SK-N-SH treated with all-trans-retinoic acid at 6 μM for 48 hours (cell line): ENCODE measurements at regions not wholly inside any gene's neighbourhood (a gene's known extent, or its start where the extent isn't known, plus 50 kb on each side); places are given as distances from the start of the nearest gene placed in this dataset.

Source experiments
- ATAC-seq: fragments of 200-7000 bp; cut with Tn5 transposase; 3 replicates; pipeline ENCODE4 v1.9.1; 2020; ENCODE audit warnings: mild to moderate bottlenecking, moderate library complexity
- ARNTL ChIP-seq: fragments of 450-650 bp; formaldehyde crosslinking; IDR thresholded peaks from 2 replicates; pipeline ENCODE4 v1.5.0; 2020; ENCODE audit warnings: low read depth, mild to moderate bottlenecking, moderate library complexity, borderline replicate concordance
- BACH2 ChIP-seq: fragments of 250-450 bp; sonication (Bioruptor Pico); IDR thresholded peaks from 2 replicates; pipeline ENCODE4 v1.9.0; 2021; ENCODE audit warnings: mild to moderate bottlenecking, borderline replicate concordance
- ESRRG ChIP-seq: fragments of 250-450 bp; sonication (Bioruptor Pico); IDR thresholded peaks from 2 replicates; pipeline ENCODE4 v1.6.1; 2021; ENCODE audit warnings: mild to moderate bottlenecking
- GLIS3 ChIP-seq: fragments of 250-450 bp; sonication (Bioruptor Pico); IDR thresholded peaks from 2 replicates; pipeline ENCODE4 v1.5.0; 2020; ENCODE audit warnings: mild to moderate bottlenecking, moderate library complexity
- ISL1 ChIP-seq: fragments of 250-450 bp; sonication (Bioruptor Pico); IDR thresholded peaks from 2 replicates; pipeline ENCODE4 v2.1.2; 2022; ENCODE audit warnings: mild to moderate bottlenecking, moderate library complexity
- PPARA ChIP-seq: fragments of 250-450 bp; sonication (Bioruptor Pico); IDR thresholded peaks from 2 replicates; pipeline ENCODE4 v1.5.0; 2020; ENCODE audit warnings: mild to moderate bottlenecking, borderline replicate concordance
- SNAI2 ChIP-seq: fragments of 250-450 bp; sonication (Bioruptor Pico); IDR thresholded peaks from 2 replicates; pipeline ENCODE4 v1.5.0; 2020; ENCODE audit warnings: mild to moderate bottlenecking, moderate library complexity
- TCF4 ChIP-seq: fragments of 250-450 bp; sonication (Bioruptor Pico); IDR thresholded peaks from 2 replicates; pipeline ENCODE4 v1.8.0; 2021; ENCODE audit warnings: mild to moderate bottlenecking, moderate library complexity, borderline replicate concordance
- TOX ChIP-seq: fragments of 250-450 bp; sonication (Bioruptor Pico); IDR thresholded peaks from 2 replicates; pipeline ENCODE4 v1.8.0; 2021; ENCODE audit warnings: mild to moderate bottlenecking, moderate library complexity, borderline replicate concordance
- ZC3H10 ChIP-seq: fragments of 250-450 bp; sonication (Bioruptor Pico); IDR thresholded peaks from 2 replicates; pipeline ENCODE4 v1.5.1; 2021; ENCODE audit warnings: mild to moderate bottlenecking, moderate library complexity
- ZFP3 ChIP-seq: fragments of 250-450 bp; sonication (Bioruptor Pico); IDR thresholded peaks from 2 replicates; pipeline ENCODE4 v1.5.0; 2020; ENCODE audit warnings: mild to moderate bottlenecking, moderate library complexity
- ZNF565 ChIP-seq: fragments of 450-650 bp; formaldehyde crosslinking; conservative IDR thresholded peaks from 2 replicates; pipeline ENCODE4 v1.5.0; 2020; ENCODE audit warnings: low read depth, mild to moderate bottlenecking, moderate library complexity
- ZNF70 ChIP-seq: fragments of 450-650 bp; formaldehyde crosslinking; IDR thresholded peaks from 2 replicates; pipeline ENCODE4 v1.5.0; 2020; ENCODE audit warnings: mild to moderate bottlenecking, moderate library complexity
- ZNF8 ChIP-seq: fragments of 450-650 bp; formaldehyde crosslinking; IDR thresholded peaks from 2 replicates; pipeline ENCODE4 v1.5.0; 2020; ENCODE audit warnings: mild to moderate bottlenecking, moderate library complexity
- TF ChIP-seq, protein P1 (sequence below): fragments of 250-450 bp; sonication (Bioruptor Pico); IDR thresholded peaks from 2 replicates; pipeline ENCODE4 v1.8.0; 2021; ENCODE audit warnings: low read depth, mild to moderate bottlenecking, moderate library complexity, borderline replicate concordance
- TF ChIP-seq, protein P2 (sequence below): fragments of 250-450 bp; sonication (Bioruptor Pico); IDR thresholded peaks from 2 replicates; pipeline ENCODE4 v1.5.0; 2020; ENCODE audit warnings: mild to moderate bottlenecking, moderate library complexity
- TF ChIP-seq, protein P3 (sequence below): fragments of 250-450 bp; sonication (Bioruptor Pico); IDR thresholded peaks from 2 replicates; pipeline ENCODE4 v1.5.1; 2020; ENCODE audit warnings: low read depth, mild to moderate bottlenecking, moderate library complexity
- TF ChIP-seq, protein P4 (sequence below): fragments of 250-450 bp; sonication (Bioruptor Pico); IDR thresholded peaks from 2 replicates; pipeline ENCODE4 v1.8.0; 2020; ENCODE audit warnings: mild to moderate bottlenecking, moderate library complexity, borderline replicate concordance
- TF ChIP-seq, protein P5 (sequence below): fragments of 250-450 bp; sonication (Bioruptor Pico); IDR thresholded peaks from 2 replicates; pipeline ENCODE4 v1.5.1; 2021; ENCODE audit warnings: mild to moderate bottlenecking, moderate library complexity

DNA sequence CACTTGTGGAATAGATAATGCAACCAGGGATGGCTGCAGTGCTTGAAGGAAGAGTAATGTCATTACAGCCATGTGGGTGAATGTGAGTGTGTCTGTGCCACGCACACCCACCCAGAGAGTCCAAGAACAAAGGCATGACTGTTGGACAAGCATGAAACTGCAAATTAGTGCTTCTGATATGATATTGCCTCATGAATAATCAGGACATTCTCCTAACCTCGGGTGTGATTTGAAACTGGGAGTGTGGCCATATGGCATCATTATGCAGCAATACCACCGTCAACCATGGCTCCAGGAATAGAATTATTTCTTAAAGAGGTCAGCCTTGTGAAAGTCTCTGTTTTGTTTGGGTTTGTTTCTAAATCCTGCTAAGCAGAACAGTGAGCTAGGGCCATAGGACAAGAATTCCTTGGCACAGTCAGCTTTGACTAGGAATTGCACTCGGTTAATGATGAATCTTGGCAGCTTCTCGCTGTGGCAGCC, 678.0 kb upstream of the RAB6C start:
- ATAC-seq = no peak
- TF ChIP-seq ZC3H10 (no peak), ESRRG (CRISPR knock-in tag) (no peak), ZNF70 (CRISPR knock-in tag) (no peak), GLIS3 (no peak), ZFP3 (CRISPR knock-in tag) (no peak), TOX (no peak), BACH2 (CRISPR knock-in tag) (no peak), ZNF8 (CRISPR knock-in tag) (no peak)
- TF ChIP-seq, protein P1, sequence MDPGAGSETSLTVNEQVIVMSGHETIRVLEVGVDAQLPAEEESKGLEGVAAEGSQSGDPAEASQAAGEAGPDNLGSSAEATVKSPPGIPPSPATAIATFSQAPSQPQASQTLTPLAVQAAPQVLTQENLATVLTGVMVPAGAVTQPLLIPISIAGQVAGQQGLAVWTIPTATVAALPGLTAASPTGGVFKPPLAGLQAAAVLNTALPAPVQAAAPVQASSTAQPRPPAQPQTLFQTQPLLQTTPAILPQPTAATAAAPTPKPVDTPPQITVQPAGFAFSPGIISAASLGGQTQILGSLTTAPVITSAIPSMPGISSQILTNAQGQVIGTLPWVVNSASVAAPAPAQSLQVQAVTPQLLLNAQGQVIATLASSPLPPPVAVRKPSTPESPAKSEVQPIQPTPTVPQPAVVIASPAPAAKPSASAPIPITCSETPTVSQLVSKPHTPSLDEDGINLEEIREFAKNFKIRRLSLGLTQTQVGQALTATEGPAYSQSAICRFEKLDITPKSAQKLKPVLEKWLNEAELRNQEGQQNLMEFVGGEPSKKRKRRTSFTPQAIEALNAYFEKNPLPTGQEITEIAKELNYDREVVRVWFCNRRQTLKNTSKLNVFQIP = no peak
- TF ChIP-seq, protein P2, sequence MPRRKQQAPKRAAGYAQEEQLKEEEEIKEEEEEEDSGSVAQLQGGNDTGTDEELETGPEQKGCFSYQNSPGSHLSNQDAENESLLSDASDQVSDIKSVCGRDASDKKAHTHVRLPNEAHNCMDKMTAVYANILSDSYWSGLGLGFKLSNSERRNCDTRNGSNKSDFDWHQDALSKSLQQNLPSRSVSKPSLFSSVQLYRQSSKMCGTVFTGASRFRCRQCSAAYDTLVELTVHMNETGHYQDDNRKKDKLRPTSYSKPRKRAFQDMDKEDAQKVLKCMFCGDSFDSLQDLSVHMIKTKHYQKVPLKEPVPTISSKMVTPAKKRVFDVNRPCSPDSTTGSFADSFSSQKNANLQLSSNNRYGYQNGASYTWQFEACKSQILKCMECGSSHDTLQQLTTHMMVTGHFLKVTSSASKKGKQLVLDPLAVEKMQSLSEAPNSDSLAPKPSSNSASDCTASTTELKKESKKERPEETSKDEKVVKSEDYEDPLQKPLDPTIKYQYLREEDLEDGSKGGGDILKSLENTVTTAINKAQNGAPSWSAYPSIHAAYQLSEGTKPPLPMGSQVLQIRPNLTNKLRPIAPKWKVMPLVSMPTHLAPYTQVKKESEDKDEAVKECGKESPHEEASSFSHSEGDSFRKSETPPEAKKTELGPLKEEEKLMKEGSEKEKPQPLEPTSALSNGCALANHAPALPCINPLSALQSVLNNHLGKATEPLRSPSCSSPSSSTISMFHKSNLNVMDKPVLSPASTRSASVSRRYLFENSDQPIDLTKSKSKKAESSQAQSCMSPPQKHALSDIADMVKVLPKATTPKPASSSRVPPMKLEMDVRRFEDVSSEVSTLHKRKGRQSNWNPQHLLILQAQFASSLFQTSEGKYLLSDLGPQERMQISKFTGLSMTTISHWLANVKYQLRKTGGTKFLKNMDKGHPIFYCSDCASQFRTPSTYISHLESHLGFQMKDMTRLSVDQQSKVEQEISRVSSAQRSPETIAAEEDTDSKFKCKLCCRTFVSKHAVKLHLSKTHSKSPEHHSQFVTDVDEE = no peak
- TF ChIP-seq, protein P3, sequence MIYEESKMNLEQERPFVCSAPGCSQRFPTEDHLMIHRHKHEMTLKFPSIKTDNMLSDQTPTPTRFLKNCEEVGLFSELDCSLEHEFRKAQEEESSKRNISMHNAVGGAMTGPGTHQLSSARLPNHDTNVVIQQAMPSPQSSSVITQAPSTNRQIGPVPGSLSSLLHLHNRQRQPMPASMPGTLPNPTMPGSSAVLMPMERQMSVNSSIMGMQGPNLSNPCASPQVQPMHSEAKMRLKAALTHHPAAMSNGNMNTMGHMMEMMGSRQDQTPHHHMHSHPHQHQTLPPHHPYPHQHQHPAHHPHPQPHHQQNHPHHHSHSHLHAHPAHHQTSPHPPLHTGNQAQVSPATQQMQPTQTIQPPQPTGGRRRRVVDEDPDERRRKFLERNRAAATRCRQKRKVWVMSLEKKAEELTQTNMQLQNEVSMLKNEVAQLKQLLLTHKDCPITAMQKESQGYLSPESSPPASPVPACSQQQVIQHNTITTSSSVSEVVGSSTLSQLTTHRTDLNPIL (CRISPR knock-in tag) = no peak

DNA sequence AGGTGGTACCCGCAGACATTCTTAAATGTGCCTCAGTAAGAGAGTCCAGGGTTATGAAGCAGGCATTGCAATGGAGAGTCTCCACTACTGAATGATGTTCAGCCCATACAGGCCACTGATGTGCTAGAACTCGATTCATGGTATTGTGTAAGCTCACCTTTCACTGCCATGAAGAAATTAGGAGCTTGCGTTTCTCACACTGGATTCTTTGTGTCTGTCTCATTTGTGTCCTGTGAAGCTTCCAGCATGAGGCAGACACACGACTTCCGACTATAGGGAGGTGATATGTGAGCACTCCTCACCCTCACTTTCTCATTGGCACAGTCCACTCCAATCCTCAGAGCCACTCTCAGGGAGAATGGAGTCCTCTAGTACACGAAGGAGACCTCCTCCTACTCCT, 677.4 kb upstream of the RAB6C start:
- no peak for TF ChIP-seq SNAI2 (CRISPR knock-in tag)
- TF ChIP-seq TCF4 (CRISPR knock-in tag) = no peak
- TF ChIP-seq, protein P4, sequence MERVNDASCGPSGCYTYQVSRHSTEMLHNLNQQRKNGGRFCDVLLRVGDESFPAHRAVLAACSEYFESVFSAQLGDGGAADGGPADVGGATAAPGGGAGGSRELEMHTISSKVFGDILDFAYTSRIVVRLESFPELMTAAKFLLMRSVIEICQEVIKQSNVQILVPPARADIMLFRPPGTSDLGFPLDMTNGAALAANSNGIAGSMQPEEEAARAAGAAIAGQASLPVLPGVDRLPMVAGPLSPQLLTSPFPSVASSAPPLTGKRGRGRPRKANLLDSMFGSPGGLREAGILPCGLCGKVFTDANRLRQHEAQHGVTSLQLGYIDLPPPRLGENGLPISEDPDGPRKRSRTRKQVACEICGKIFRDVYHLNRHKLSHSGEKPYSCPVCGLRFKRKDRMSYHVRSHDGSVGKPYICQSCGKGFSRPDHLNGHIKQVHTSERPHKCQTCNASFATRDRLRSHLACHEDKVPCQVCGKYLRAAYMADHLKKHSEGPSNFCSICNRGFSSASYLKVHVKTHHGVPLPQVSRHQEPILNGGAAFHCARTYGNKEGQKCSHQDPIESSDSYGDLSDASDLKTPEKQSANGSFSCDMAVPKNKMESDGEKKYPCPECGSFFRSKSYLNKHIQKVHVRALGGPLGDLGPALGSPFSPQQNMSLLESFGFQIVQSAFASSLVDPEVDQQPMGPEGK (CRISPR knock-in tag) = no peak
- TF ChIP-seq, protein P5, sequence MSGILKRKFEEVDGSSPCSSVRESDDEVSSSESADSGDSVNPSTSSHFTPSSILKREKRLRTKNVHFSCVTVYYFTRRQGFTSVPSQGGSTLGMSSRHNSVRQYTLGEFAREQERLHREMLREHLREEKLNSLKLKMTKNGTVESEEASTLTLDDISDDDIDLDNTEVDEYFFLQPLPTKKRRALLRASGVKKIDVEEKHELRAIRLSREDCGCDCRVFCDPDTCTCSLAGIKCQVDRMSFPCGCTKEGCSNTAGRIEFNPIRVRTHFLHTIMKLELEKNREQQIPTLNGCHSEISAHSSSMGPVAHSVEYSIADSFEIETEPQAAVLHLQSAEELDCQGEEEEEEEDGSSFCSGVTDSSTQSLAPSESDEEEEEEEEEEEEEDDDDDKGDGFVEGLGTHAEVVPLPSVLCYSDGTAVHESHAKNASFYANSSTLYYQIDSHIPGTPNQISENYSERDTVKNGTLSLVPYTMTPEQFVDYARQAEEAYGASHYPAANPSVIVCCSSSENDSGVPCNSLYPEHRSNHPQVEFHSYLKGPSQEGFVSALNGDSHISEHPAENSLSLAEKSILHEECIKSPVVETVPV (CRISPR knock-in tag) = no peak
- TF ChIP-seq ZFP3 (CRISPR knock-in tag) = no peak
- no peak for TF ChIP-seq GLIS3
- no peak for TF ChIP-seq ISL1 (CRISPR knock-in tag)
- TF ChIP-seq, protein P1 = no peak
- TF ChIP-seq ZNF565 (CRISPR knock-in tag) = no peak
- no peak for ATAC-seq

DNA sequence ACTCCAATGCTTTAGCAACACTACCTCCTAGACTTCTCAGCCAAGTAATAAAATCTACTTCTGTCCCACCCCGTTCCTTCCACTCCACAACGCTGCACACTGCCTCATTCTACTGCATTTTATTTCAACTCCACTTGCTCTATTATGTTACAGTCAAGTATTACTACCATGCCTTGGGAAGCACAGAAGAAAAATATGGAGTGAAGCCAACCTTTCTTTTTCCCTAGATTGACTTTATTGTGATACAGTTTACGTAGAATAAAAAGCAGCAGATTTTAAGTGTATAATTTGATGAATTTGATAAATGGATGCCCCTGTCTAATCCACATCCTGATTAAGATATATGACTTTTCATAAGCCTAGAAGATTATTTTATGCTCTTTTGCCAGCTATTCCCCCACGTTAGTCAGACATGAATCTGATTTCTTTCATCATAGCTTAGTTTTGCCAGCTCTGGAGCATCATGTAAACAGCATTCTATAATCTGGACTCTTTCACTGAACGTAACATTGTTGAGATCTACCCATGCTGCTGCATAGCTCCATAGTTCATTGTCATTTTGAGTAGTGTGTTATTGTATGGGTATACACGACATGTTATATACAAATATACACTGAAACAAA, 676.8 kb upstream of the RAB6C start:
- no peak for TF ChIP-seq ARNTL
- no peak for TF ChIP-seq PPARA (CRISPR knock-in tag)
- no peak for TF ChIP-seq TCF4 (CRISPR knock-in tag)
- ATAC-seq = no peak
